CD4-positive, alpha-beta T cell (primary cell): ENCODE measurements at regions not wholly inside any gene's neighbourhood (a gene's known extent, or its start where the extent isn't known, plus 50 kb on each side); places are given as distances from the start of the nearest gene placed in this dataset.

Experiments used
- ATAC-seq: fragments of 200-7000 bp; cut with Tn5 transposase; one replicate; pipeline ENCODE4 v1.10.0; 2022; ENCODE audit warnings: mild to moderate bottlenecking; ENCODE audit not compliant: poor library complexity
- CTCF ChIA-PET: fragments of 350-600 bp; sonication (Branson Sonifier 250); formaldehyde crosslinking; loops from one replicate; lab custom pipeline; 2021; ENCODE audit warnings: antibody characterized with exemption, inconsistent platforms; lab: Charles Lee
- POLR2A ChIA-PET: fragments of 350-600 bp; sonication (Branson Sonifier 250); formaldehyde crosslinking; loops from one replicate; lab custom pipeline; 2021; ENCODE audit warnings: antibody characterized with exemption, inconsistent platforms; lab: Charles Lee
- DNase-seq, 14 experiments: peaks; one replicate each; pipeline ENCODE4 v3.0.0-alpha.2; 2013 to 2020; ENCODE audit warnings: mixed read lengths in 2 of 14
- H3K27ac ChIP-seq, 2 donors: one replicate each; pipeline versions ENCODE4 v1.5.1 to v1.7.0; 2013; ENCODE audit warnings: low read length in 2 of 2, low read depth in 1 of 2, mild to moderate bottlenecking in 1 of 2
- H3K27me3 ChIP-seq, 2 experiments: 1 replicate in 1 of 2; 2 replicates in 1 of 2; pipeline versions ENCODE4 v1.6.1 to v1.7.0; 2013; ENCODE audit warnings: low read length in 2 of 2, control low read depth in 1 of 2, mild to moderate bottlenecking in 1 of 2, moderate library complexity in 1 of 2; ENCODE audit not compliant: insufficient read depth in 2 of 2, control insufficient read depth in 1 of 2
- H3K36me3 ChIP-seq: one replicate; pipeline ENCODE4 v1.6.1; 2013; ENCODE audit warnings: low read length, control low read depth; ENCODE audit not compliant: insufficient read depth
- H3K4me1 ChIP-seq: one replicate; pipeline ENCODE4 v1.6.1; 2013; ENCODE audit warnings: low read length, control low read depth; ENCODE audit not compliant: insufficient read depth
- H3K4me3 ChIP-seq: one replicate; pipeline ENCODE4 v1.5.1; 2013; ENCODE audit warnings: mild to moderate bottlenecking, low read length, moderate library complexity
- H3K9me3 ChIP-seq, 2 experiments: 1 replicate in 1 of 2; 2 replicates in 1 of 2; pipeline versions ENCODE4 v1.6.1 to v1.7.0; 2013; ENCODE audit warnings: low read length in 2 of 2, mild to moderate bottlenecking in 2 of 2, control low read depth in 1 of 2, moderate library complexity in 1 of 2; ENCODE audit not compliant: control insufficient read depth in 1 of 2, insufficient read depth in 1 of 2
- H3K27ac Mint-ChIP-seq: one replicate; pipeline ENCODE4 v1.8.0; 2020; ENCODE audit warnings: mixed read lengths
- H3K27me3 Mint-ChIP-seq: one replicate; pipeline ENCODE4 v1.8.0; 2021; ENCODE audit warnings: mixed read lengths
- H3K36me3 Mint-ChIP-seq: one replicate; pipeline ENCODE4 v1.8.0; 2021; ENCODE audit warnings: low read depth, mixed read lengths
- H3K4me1 Mint-ChIP-seq: one replicate; pipeline ENCODE4 v1.8.0; 2021; ENCODE audit warnings: low read depth, mixed read lengths
- H3K4me3 Mint-ChIP-seq: one replicate; pipeline ENCODE4 v1.8.0; 2020; ENCODE audit warnings: mild to moderate bottlenecking, mixed read lengths
- H3K9me3 Mint-ChIP-seq: one replicate; pipeline ENCODE4 v1.8.0; 2020; ENCODE audit warnings: mixed read lengths
- intact Hi-C, 2 experiments: fragments of 100-400 bp; cut with DNase I in 1 of 2; cut with micrococcal nuclease in 1 of 2; formaldehyde crosslinking; loops; one replicate each; pipeline versions ENCODE4 v1.15.1 to v1.9.0; 2023 to 2025; cut with DNase I, micrococcal nuclease
- TF ChIP-seq, protein P1 (sequence below): fragments of 200-600 bp; IDR thresholded peaks from one replicate; pipeline ENCODE4 v1.8.0; 2022; ENCODE audit warnings: antibody characterized with exemption, mild to moderate bottlenecking

DNA sequence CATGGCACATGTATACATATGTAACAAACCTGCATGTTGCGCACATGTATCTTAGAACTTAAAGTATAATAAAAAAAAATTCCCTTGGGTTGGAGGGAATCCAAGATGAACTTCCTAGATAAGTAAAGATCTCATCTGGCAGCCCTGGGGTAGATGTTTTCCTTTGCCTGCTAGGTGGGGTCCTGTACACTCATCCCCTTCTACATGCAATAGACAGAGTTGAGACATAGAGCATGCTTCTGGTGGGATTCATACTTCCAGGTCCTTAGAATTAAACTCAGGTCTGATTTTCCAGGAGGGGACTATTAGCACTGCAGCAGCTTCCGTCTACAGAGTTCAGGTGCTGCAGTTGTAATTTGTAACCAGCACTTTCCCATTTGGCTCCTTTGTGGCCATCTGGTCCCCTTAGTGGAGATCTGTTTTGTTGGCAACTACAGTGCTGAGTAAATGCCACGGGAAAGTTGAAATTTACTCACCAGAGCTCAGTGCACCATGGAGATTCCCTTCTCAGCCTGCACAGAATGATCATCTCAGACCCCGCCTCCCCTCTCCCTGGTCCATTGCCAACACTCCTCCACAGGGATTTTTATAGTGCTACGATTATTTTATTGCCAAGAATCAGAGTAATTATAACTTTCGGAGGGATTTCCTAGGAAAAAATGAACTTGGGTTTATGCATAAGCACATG, 220.1 kb upstream of the E2F8 start:
- no peaks in the 10 kb centered on the region for H3K36me3 ChIP-seq
- no peaks in the 10 kb centered on the region for H3K4me1 ChIP-seq
- TF ChIP-seq, protein P1, sequence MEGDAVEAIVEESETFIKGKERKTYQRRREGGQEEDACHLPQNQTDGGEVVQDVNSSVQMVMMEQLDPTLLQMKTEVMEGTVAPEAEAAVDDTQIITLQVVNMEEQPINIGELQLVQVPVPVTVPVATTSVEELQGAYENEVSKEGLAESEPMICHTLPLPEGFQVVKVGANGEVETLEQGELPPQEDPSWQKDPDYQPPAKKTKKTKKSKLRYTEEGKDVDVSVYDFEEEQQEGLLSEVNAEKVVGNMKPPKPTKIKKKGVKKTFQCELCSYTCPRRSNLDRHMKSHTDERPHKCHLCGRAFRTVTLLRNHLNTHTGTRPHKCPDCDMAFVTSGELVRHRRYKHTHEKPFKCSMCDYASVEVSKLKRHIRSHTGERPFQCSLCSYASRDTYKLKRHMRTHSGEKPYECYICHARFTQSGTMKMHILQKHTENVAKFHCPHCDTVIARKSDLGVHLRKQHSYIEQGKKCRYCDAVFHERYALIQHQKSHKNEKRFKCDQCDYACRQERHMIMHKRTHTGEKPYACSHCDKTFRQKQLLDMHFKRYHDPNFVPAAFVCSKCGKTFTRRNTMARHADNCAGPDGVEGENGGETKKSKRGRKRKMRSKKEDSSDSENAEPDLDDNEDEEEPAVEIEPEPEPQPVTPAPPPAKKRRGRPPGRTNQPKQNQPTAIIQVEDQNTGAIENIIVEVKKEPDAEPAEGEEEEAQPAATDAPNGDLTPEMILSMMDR = no peak
- no peak overlapping the region for H3K4me3 ChIP-seq
- Mint-ChIP-seq H3K9me3 (no peaks in the 10 kb centered on the region), H3K4me1 (no peaks in the 10 kb centered on the region), H3K27ac (no peak overlapping the region), H3K4me3 (no peak overlapping the region), H3K27me3 (peaks cover 14% of the 10 kb centered on the region), H3K36me3 (no peaks in the 10 kb centered on the region)
- ChIA-PET POLR2A (no interaction called here), CTCF (no interaction called here)
- DNase-seq (no peak), ATAC-seq (no peak)
- peaks cover 0 to 4% of the 10 kb centered on the region in 2 experiments for H3K9me3 ChIP-seq
- peaks cover 0 to 4% of the 10 kb centered on the region in 2 experiments for H3K27me3 ChIP-seq
- intact Hi-C loops = no loop called here
- no peak overlapping the region for H3K27ac ChIP-seq

DNA sequence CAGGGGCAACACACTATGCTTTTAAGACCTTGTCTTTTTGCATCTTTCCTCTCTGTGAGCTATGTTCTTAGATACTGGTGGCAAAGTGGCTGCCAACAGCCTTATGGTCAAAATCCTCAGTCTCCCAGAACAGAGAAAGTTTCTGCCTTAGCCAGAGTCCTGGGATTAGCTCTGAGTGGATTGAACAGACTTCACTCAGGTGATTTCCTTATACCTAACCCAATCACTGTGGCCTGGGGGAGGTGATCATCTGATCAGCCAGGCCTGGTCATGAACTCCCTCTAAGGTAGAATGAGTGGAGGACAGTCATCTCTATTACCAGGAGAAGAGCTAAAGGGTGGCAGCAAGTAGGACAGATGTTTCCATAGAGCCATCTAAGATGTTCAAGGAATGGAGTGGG, 218.5 kb upstream of the E2F8 start:
- Mint-ChIP-seq H3K9me3 (no peaks in the 10 kb centered on the region), H3K27ac (no peak overlapping the region), H3K27me3 (peaks cover 17% of the 10 kb centered on the region), H3K4me3 (no peak overlapping the region), H3K36me3 (no peaks in the 10 kb centered on the region), H3K4me1 (no peaks in the 10 kb centered on the region)
- ATAC-seq = no peak
- TF ChIP-seq, protein P1 = no peak
- peaks cover 0 to 4% of the 10 kb centered on the region in 2 experiments for H3K27me3 ChIP-seq
- H3K4me3 ChIP-seq = no peak overlapping the region
- intact Hi-C loops = no loop called here
- H3K27ac ChIP-seq = no peak overlapping the region
- H3K9me3 ChIP-seq = peaks cover 0 to 4% of the 10 kb centered on the region in 2 experiments
- no peaks in the 10 kb centered on the region for H3K36me3 ChIP-seq
- no peaks in the 10 kb centered on the region for H3K4me1 ChIP-seq
- no peak for DNase-seq
- ChIA-PET POLR2A (no interaction called here), CTCF (no interaction called here)

DNA sequence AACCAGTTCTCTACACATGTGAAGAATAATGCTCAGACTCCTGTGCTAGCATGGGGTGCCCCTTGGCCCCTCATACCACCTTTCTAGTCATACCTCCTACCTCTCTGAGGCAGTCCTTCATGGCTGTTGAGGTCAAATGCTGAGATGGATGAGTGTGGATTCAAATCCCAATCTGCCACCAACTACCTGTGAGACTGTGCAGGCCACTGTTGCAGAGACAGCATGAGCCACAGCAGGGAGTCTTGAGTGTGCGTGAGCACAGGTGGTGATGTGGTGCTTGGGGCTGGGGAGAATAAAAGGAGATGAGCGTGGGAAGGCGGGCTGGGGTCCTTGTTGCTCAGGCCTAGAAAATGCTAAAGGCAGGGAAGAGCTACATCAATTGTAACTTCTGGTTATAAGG, 218.0 kb upstream of the E2F8 start:
- H3K27ac Mint-ChIP-seq = no peak overlapping the region
- H3K27me3 Mint-ChIP-seq = peaks cover 17% of the 10 kb centered on the region
- POLR2A ChIA-PET = no interaction called here
- Histone ChIP-seq H3K4me1 (no peaks in the 10 kb centered on the region), H3K27me3 (peaks cover 0 to 4% of the 10 kb centered on the region in 2 experiments), H3K9me3 (peaks cover 0 to 3% of the 10 kb centered on the region in 2 experiments), H3K4me3 (no peak overlapping the region), H3K36me3 (no peaks in the 10 kb centered on the region), H3K27ac (no peak overlapping the region)
- H3K36me3 Mint-ChIP-seq = no peaks in the 10 kb centered on the region
- DNase-seq (no peak), ATAC-seq (no peak)
- intact Hi-C loops = no loop called here
- TF ChIP-seq, protein P1 = no peak
- H3K4me3 Mint-ChIP-seq = no peak overlapping the region
- CTCF ChIA-PET = no interaction called here
- H3K9me3 Mint-ChIP-seq = no peaks in the 10 kb centered on the region
- H3K4me1 Mint-ChIP-seq = no peaks in the 10 kb centered on the region
